ENCODE measurements at regions not wholly inside any gene's neighbourhood (a gene's known extent, or its start where the extent isn't known, plus 50 kb on each side); places are given as distances from the start of the nearest gene placed in this dataset.

DNA sequence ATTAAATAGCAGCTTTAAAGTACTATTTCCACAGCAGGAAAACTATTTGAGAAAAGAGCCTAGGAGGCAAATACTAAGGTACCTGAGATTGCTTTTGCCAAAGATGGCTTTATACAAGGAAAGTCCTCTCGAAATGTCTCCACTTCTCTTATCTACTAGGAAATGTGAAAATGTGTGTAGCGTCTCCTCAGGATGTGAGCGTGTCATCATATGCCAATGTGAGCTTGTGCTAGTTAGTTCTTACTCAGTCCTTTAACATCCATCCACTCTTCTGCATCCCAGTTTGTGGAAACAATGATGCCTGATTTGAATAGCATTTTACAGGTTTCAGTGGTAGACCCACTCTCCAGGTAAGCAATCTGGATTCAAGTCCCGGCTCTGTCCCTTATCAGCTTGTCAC lies 421.0 kb downstream of the DYNC2H1 start:
- no peak for DNase-seq

DNA sequence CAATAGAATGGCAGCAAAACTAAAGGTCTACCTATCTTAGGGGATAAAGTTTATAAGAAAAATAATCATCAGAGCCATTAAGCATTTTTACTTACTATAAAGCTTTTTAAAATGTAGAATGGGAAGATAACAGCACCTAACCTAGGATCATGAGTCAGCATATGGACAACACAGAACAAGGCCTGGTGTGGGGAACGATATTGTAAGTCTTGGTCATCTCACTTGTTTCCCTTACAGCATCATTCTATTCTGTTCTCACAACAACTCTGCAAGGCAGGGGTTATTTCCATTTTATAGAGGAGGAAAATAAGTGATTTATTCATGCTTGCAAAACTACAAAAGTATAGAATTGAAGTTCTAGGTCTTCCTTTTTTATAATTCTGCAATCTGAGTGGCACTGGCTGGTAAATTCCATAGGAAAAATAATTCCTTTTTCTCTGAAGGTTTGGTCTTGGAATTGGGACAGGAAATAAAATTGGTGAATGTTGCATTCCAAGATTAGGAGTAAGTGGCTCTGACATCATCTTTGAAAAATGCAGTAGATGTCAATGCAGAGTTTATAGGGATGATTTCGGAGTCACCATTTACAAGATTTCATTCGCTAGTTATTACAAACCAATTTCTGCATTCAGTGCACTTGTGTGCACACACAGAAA lies 423.0 kb downstream of the DYNC2H1 start:
- no peak for DNase-seq

DNA sequence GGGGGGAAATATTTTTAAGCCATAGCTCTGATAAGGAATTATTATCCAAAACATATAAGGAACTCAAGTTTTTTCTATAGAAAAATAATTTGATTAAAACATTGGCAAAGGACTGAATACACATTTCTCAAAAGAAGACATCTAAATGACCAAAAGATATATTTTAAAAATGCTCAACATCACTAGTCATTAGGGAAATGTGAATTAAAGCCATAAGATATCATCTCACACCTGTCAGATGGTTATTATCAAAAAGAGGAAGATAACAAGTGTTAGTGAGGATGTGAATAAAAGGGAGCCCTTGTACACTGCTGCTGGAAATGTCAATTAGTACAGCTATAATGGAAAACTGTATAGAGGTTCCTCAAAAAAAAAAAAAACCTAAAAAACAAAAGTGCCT lies 425.0 kb downstream of the DYNC2H1 start:
- DNase-seq, result no peak

DNA sequence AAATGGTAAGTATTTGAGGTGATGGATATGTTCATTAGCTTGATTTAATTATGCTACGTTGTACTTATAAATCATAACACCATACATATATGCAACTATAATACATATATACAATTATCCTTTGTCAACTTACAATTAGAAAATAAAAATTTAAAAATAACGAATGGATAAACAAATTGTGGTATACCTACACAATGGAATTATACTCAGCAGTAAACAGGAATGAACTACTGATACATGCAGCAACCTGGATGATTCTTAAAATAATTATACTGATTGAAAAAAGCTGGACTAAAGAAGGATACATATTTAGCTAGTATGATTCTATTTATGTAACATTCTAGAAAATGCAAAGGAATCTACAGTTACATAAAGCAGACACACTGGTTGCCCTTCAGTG lies 425.7 kb downstream of the DYNC2H1 start:
- DNase-seq, result no peak

DNA sequence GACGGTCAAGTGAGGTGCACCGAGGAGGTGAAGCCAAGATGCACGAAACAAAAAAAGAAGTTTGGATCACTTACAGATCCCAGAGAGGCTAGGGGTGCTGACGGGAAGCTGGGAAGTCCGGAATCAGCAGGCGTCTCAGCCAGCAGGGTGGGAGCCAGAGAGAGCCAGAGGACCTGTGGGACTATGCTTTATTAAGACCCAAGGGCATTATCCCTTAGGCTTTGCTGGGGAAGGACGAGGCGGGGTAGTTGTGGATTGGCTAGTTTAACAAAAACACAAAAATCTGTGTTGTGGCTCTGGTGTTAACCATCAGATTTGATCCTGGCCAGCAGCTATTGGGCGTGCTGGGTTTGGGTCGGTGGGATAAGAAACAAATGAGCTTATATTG lies 427.1 kb downstream of the DYNC2H1 start:
- DNase-seq, result no peak

DNA sequence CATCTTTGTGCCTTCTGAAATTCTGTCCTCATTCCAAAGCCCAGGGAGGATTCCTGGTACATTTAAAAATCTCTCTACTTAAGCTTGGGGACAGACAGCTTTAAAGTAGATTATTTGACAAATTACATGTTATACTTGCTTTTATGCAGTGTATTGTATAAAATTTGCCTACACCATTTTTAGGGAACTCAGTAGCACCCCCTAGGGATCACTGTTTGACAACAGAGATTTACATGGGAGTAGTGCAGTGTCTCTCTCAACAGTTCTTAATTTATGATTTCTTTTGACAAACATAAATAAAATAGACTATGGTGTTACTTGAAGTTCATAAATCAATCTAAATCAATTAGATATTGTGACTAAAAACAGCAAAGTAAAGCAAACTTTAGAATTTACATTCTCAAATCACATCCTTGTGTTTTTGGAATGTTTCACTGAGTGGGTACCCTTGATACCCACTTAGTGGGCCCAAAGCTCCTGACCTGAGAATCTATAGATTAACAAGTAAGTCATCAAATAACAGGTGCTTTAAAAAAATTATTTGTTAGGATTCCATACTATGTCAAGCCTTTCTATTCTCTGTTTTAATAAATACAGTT lies 428.8 kb downstream of the DYNC2H1 start:
- DNase-seq, result no peak

DNA sequence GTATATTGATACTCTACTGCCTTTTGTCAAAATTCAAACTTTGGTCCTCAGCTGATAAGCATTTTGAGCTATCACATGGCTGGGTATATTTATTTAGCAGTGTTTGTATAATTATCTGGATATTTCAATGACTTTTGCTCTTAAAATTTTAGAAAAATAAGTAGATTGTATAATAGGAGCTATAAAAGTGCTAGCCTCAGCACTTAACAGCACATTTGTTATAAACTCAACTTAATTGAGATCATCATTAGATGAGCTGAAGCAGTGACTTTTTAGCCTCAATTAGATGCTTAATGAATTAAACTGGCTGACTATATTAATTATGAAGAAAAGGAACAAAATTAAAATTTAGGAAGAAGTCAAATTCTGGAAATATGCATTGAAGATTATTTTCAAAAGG lies 429.9 kb downstream of the DYNC2H1 start:
- no peak for DNase-seq

DNA sequence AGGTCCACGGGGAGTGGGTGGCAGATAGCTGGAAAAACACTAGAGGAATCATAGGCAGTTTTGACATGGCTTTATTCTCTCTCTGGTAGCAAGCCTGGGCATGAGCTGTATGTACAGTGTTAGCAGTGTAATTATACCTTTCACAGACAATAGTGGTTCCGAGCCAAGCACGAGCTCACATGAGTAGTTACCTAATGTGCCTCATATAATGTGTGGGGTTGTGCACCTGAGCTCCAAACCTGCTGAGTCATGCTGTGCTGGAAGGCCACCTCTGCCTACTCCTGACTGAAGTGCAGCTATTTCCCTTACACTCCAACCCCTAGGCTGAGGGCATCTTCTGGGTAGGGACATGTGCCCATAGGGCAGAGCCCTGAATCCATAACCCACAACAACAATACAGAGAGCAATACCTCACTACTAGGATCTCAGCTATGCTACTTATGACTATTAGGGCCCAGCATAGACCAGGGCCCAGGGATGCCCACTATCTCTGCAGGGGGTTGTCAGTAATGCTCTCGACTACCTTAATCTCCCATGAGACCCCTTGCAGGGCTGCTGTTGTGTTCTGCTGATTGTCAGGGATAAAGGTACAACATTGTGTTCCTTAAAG lies 432.1 kb downstream of the DYNC2H1 start:
- peak in 2 of 6 experiments; percentile 5 to 25 for DNase-seq

DNA sequence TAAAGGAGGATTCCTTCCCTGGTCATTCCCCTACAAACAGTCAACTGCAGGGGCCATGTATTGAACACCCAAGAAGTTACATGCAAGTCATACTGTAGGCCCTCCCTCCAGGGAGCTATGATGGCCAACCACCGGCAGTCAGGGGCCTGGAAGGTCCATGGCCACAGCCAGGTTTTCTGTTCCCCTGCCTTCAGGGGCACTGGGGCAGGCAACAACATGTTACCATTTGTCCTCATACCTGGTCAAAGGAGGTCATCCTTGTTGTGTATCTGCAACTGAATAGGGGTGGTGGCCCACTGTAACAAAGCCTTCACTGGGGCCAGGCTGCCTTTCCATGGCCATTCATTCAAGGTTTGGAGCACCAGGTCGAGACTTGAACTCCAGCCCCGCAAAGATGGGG lies 433.6 kb downstream of the DYNC2H1 start:
- DNase-seq, result no peak

DNA sequence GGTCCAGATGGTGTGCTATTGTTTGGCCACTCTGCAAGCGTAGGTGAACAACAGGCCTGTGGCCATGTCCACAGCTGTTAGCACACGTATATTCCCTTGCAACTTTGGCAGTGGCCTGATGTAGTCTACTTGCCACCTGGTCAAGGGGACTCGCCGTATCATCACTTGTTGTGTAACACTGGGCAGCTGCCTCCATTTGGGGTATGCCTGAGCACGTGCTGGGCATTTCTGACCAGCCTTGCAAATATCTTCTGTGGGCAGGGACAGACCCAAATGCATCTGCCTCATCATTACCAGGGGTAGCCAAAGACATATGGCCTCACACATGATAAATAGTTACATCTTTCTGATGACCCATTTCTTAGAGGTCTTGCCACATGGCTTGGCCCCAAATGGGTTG lies 434.2 kb downstream of the DYNC2H1 start:
- no peak for DNase-seq

DNA sequence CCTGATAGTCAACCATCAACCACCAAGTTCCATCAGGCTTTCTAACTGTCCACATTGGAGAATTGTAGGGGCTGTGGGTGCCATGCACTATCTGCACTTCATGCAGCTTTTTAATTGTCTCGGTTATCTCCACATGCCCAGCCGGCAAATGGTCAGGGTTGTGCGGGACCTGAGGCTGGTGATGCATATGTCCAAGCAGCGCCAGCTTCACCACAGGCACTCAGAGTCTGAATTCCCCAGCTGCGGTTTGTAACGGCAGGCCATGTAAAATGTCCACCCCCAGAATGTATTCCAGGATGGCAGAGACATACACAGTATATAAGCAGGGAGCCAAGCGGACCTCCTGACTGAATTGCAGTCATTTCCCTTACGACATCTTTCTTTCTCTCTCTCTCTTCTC lies 435.6 kb downstream of the DYNC2H1 start:
- DNase-seq, result no peak

DNA sequence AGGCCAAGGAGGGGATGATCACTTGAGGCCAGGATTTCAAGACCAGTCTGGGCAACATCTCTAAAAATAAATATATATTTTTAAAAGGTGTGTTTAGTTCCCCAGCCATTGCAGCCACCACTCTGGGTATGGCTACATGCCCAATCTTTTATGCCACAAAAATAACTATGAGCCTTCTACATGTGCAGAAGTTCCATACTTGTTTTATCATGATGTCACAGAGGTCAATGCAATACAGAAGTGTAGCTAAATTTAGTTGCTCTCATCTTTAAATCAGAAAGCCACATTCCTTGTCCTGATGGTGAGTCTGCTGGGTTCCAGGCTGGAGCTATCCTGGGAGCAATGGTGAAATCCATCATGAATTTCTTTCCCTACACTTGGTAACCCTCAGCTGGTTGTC lies 436.3 kb downstream of the DYNC2H1 start:
- no peak for DNase-seq

DNA sequence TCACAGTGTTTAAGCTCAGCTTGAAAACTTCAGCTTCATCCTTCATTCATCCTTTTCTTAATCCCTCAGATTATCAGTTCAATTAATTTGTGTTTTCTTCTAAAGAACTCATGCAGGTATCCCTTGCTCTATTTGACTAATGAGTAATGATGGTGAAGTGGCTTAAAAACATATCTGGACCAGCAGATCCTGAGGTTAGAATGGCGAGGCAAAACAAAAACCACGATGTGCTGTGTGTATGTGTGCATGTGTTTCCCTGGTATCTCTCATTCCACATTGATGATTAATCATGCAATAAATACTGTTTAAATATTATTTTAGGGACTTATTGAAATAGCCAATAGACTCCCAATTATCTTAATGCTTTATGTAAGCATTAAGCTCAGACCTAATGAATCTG lies 437.0 kb downstream of the DYNC2H1 start:
- DNase-seq, result no peak

DNA sequence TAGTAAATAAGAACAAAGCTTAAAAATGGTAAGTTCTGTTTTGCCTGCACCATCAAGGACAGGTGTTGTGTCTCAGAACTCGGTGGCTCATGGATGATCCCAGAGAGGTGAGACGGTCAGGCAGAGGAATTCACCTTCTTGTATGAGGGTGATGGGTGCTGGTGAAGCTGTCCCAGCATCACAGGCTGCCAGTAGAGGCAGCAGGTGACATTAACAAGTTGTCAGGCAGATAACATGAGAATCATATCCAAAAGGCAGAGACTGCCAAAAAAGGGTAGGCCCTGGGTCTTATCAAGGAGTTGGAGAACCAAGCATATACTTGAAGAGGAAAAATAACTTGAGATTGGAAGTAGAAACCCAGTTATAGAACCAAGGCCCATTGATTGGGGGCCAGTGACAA lies 437.8 kb downstream of the DYNC2H1 start:
- no peak for DNase-seq

DNA sequence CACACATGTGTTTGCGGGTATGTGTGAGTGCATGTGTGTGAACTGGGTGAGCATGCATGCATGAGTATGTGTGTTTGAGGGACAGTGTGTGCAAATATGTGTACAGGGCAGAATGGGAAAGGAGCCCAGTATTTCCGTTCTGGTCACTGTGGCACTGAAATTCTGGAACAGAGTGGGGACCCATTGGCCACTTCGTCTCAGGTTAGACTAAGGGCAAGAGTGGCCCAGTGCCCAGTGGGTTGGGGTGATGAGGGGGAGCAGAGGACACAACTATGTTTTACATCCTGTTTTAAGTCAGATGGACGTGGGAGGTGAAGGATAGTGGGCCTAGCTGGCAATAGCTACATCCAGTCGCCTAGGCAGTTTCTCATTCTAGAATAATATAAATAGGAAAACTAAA lies 438.5 kb downstream of the DYNC2H1 start:
- no peak for DNase-seq

DNA sequence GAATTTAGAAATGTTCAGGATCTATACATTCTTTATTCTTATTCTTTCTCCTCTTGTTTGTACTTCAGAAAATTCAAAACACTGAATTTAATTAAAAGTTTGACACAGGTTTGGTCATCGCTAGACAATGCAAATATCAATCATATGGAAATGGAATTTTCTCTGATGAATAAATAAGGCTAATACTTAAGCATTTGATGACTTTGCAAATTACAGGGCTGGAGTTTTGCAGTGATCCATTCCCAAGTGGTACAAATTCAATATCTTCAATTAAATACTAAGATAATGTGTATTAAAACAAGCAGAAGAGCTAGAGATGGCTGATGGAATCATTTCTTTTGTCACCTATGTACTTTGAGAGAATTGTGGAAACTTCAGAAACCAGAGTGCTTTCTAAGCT lies 439.6 kb downstream of the DYNC2H1 start:
- DNase-seq, result no peak

DNA sequence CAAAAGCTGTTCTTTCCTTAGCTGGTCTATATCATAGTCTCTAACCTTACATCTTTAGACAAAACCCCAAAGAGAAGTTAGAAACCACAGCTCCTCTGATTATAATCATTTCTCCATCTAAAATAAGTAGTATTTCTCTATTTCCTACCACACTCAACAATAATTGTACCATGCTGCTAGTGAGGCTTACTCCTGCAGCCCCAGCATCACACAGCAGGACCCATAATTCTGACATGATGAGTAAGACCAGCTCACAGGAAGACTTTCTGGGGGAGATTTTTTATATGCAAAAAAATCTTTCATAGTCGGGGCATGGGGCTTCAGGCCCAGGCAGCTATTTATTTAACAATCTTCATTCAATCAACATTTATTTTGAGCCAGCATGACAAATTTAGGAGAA lies 441.6 kb downstream of the DYNC2H1 start:
- DNase-seq, result no peak

DNA sequence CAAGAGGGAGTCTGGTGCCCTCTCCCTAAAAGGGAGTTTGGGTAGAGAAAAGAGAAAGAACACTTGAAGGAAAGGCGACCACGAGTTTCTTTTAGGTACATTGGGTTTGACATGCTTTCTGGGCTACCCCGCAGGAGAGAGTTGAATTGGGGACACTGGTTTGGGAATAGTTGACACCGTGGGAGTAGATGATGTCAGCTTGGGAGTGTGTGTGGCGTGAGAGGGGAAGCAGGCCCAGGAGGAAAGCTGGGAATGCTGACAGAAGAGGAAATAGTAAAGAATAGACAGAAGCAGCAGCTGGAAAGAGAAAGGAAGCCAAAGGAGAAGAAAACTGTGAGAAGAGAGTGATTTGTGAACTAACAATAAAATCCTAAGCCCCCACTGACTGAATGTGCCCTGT lies 442.9 kb downstream of the DYNC2H1 start:
- no peak for DNase-seq

DNA sequence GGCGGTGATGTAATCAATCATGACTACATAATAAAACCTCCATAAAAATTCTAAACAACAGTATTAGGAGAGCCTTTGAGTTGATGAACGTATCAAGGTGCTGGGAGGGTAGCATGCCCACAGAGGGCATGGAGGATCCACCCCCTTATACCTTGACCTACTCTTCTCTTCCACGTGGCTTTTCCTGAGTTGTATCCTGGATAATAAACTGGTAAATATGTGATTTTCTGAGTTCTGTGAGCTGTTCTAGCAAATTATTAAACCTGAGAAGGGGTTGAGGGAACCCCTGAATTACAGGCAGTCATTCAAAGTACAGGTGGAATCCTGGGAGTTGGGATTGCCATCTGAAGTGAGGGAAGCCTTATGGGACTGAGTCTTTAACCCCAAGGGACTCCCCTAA lies 446.9 kb downstream of the DYNC2H1 start:
- no peak for DNase-seq

DNA sequence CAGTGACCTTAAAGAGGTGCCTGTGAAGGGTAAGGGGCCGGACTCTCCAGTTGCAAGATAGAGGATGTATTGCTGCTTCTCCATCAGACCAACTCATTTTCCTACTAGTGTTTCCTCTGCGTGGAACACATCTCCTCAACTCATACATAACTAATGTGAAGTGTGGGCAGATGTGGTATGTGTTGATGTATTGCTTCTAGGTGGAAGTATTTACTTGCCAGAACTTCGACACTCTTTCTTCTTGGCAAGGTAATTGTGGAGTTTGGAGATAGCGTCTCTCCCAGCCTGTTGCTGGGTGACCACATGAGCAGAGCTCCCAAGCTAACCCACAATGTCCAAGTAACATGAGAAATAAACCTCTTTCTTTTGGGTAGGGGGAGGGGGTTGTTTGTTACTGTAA lies 456.9 kb downstream of the DYNC2H1 start:
- no peak for DNase-seq

DNA sequence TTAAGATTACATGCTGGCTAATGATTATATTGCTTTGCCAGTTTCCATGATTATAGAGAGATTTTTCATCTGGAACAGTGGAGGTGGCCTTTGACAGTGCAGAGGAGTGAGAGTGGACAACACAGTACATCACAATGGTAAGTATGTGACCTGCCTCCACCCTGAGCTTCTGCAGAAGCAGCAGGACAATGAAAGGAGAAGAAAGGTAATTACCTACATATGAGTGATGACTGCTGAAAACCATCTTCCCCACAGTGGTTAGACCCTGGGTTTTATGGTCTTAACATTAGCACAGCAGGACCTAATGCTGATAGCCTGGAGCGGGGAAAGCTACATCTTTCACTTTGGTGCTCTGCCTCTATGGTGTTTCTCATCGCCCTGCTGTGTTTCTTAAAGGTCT lies 454.7 kb upstream of the DDI1 start:
- no peak for DNase-seq

DNA sequence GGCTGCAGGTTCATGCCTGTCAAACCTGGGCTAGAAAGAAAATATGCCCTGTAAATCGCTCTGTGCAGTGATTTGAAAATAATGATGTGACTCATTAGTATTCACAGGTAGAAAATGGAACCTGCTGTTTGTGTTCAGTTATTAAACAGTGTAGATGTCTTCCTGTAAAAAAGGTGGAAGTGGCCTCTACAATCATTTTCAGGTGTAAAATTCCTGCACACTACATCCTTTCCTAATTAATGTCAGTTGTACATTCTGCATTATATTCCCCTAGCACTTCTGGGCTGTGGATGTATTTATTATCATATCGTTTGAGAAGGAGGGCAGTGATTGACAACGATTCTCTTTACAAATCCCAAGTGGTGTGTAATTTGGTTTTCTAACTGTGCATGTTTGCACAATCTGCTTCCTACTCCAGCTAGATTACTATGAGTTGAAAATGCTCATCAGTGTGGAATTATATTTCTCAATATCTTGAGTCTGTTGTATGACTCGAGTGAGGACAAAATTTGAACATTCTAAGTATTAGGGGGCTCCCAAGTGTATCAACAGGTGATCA lies 454.0 kb upstream of the DDI1 start:
- DNase-seq, result no peak

DNA sequence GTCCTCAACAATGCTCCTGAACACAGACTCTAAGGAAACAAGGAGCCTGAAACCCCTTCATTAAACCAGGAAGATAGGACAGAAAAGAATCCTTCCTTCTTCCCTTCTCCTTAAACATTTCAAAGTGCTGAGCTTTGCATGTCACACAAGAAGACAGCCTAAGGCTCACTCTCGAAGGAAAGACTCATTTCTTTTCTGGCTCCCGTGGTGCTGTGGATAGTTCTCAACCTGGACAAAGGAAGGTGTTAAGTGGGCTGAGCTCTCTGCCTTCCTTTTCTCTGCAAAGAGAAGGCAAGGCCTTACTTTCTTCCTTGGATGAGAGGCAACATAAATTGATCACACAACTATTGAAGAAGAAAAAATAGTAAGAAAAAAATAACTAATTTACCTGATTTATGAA lies 452.4 kb upstream of the DDI1 start:
- DNase-seq, result no peak

DNA sequence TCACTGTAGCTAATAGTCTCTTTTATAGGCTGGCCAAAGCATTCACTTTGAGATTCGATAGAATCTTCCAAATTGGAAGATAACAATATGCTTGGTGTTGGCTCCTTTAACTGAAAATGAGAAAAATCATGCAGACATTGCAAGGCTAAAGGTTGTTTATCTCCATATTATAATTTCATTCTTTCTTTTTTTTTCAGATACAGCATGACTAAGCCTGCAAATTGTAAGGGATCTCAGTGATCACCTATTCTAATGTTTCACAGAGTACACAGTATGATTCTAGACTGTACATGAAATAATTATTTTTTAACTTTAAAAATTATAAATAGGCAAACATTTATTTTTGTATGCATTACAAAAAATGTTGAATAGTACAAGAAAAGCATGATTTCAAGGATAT lies 451.7 kb upstream of the DDI1 start:
- DNase-seq, result no peak

DNA sequence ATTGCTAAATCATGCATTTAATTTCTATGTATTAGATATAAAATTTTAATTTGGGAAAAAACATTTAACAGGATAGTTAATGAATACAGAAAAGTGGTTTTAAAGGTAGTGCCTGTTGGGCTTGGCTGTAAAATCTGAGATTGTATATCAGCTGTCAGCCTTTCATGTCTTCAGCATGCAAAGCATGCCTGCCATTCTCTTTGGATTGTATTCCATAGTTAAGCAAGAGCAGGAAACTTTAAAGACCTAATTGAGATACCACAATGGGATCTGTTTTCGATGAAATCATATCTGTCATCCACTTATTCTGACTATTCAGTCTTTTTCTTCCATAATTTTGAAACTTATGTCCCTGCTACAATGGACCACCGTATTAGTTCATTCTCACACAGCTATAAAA lies 451.0 kb upstream of the DDI1 start:
- no peak for DNase-seq
